HG02884 (cell line): ENCODE measurements at regions not wholly inside any gene's neighbourhood (a gene's known extent, or its start where the extent isn't known, plus 50 kb on each side); places are given as distances from the start of the nearest gene placed in this dataset.

Source experiments
- ATAC-seq: cut with Tn5 transposase; IDR thresholded peaks from one replicate; pipeline ENCODE4 v1.9.1; 2021; ENCODE audit warnings: mild to moderate bottlenecking, moderate library complexity; ENCODE audit not compliant: unreplicated experiment

GRCh38 chr2:122210898-122211856, 455.7 kb downstream of the TSN start:
- no peak for ATAC-seq

GRCh38 chr2:122213312-122213711, 457.9 kb downstream of the TSN start:
- no peak for ATAC-seq

GRCh38 chr2:122216071-122216470, 460.6 kb downstream of the TSN start:
- no peak for ATAC-seq

- no peak for ATAC-seq
Observed at GRCh38 chr2:122216901-122217300, 461.4 kb downstream of the TSN start.

GRCh38 chr2:122218596-122218995, 463.1 kb downstream of the TSN start:
- no peak for ATAC-seq

GRCh38 chr2:122219504-122219903, 464.1 kb downstream of the TSN start:
- ATAC-seq = no peak

GRCh38 chr2:122221665-122222064, 466.2 kb downstream of the TSN start:
- ATAC-seq = no peak

GRCh38 chr2:122231296-122231695, 475.8 kb downstream of the TSN start:
- no peak for ATAC-seq

GRCh38 chr2:122233372-122233771, 477.9 kb downstream of the TSN start:
- ATAC-seq = no peak

- ATAC-seq = no peak
Observed at GRCh38 chr2:122236152-122236874, 480.9 kb downstream of the TSN start.

- ATAC-seq = no peak
Observed at GRCh38 chr2:122236925-122237324, 481.5 kb downstream of the TSN start.

GRCh38 chr2:122237450-122237849, 482.0 kb downstream of the TSN start:
- ATAC-seq = no peak

- ATAC-seq = no peak
Observed at GRCh38 chr2:122238006-122238559, 482.6 kb downstream of the TSN start.

GRCh38 chr2:122239440-122239839, 484.0 kb downstream of the TSN start:
- no peak for ATAC-seq

GRCh38 chr2:122244598-122245229, 489.3 kb downstream of the TSN start:
- no peak for ATAC-seq

GRCh38 chr2:122249673-122250072, 494.2 kb downstream of the TSN start:
- ATAC-seq = no peak

GRCh38 chr2:122251158-122251557, 495.7 kb downstream of the TSN start:
- no peak for ATAC-seq

GRCh38 chr2:122251566-122251965, 496.1 kb downstream of the TSN start:
- ATAC-seq = no peak

GRCh38 chr2:122255924-122256323, 500.5 kb downstream of the TSN start:
- ATAC-seq = no peak

- ATAC-seq = no peak
Observed at GRCh38 chr2:122261911-122262310, 506.5 kb downstream of the TSN start.

- ATAC-seq = no peak
Observed at GRCh38 chr2:122263746-122264145, 508.3 kb downstream of the TSN start.
